ENCODE measurements at regions not wholly inside any gene's neighbourhood (a gene's known extent, or its start where the extent isn't known, plus 50 kb on each side); places are given as distances from the start of the nearest gene placed in this dataset.

DNA sequence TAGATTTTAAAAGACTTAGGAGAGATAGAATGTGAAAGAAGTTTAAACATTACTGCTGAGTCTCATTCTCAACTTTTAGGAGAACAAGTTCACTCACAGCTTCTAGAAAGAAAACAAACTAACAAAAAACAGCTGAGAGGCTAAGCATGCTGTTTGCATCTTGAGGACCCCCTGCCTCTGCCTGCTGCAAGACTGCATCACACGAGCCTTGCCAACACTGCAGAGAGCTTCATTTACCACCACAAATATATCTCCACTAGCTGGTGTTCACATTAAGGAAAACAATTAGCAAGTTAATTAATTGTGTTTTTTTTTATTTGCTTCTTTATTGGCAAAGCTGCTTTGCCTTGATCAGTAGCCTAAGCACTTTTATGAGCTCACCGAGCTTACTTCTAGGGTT is 336.6 kb upstream of the KIAA1217 start:
- TF ChIP-seq, protein P1, sequence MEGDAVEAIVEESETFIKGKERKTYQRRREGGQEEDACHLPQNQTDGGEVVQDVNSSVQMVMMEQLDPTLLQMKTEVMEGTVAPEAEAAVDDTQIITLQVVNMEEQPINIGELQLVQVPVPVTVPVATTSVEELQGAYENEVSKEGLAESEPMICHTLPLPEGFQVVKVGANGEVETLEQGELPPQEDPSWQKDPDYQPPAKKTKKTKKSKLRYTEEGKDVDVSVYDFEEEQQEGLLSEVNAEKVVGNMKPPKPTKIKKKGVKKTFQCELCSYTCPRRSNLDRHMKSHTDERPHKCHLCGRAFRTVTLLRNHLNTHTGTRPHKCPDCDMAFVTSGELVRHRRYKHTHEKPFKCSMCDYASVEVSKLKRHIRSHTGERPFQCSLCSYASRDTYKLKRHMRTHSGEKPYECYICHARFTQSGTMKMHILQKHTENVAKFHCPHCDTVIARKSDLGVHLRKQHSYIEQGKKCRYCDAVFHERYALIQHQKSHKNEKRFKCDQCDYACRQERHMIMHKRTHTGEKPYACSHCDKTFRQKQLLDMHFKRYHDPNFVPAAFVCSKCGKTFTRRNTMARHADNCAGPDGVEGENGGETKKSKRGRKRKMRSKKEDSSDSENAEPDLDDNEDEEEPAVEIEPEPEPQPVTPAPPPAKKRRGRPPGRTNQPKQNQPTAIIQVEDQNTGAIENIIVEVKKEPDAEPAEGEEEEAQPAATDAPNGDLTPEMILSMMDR (IDR thresholded peaks at IDR 0.05): no peak
- ATAC-seq (ENCODE audit: low FRiP score) (no peak), DNase-seq (ENCODE audit: low spot score) (no peak)

GRCh38 chr10:23877791-23878320 is 331.1 kb upstream of the KIAA1217 start:
- ATAC-seq (ENCODE audit: low FRiP score): no peak
- no peak for DNase-seq (ENCODE audit: low spot score)
- TF ChIP-seq, protein P1 (IDR thresholded peaks at IDR 0.05): no peak

DNA sequence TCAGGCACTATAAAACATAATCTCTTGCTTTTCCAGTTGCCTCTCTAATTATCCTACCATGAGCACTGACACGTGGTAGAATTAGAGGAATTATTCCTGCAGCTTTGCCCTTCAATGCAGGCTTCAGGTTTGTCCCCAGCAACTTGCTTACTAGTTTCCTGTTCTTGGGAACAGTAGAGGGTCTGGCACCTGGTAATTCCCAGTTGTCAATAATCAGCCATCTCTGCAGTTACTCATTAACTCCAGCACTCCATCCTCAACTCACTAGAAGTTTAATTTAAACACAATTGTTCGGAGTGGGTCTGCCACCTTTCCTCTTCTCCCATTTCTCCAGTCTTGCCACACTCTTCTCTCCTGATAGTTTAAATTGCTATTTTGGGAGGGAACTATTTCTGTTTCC is 324.3 kb upstream of the KIAA1217 start:
- ATAC-seq (ENCODE audit: low FRiP score): no peak
- TF ChIP-seq, protein P1 (IDR thresholded peaks at IDR 0.05): no peak

DNA sequence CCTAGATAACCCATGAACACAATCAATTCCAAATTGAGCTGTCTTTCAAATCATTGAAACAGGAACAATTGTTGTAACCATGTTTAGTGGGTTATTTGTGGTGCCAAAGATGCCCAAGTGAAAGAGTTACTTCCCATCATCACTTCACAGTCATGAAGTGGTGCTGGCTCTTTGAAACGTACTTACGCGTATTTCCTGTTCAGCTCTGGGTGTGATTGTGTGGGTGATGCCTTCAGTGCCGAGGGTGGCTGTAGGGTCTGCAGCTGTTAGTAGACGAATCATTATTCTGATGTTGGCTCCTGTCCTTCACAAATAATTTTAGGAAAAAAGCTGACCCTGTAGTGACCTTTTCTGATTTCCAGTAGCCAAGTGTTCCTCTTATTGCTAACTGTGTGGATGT is 323.1 kb upstream of the KIAA1217 start:
- ATAC-seq (ENCODE audit: low FRiP score) (no peak), DNase-seq (ENCODE audit: low spot score) (no peak)
- TF ChIP-seq, protein P1 (IDR thresholded peaks at IDR 0.05): no peak

More for the DNA sequence above, 324.3 kb upstream of the KIAA1217 start:
- no peak for DNase-seq (ENCODE audit: low spot score)

DNA sequence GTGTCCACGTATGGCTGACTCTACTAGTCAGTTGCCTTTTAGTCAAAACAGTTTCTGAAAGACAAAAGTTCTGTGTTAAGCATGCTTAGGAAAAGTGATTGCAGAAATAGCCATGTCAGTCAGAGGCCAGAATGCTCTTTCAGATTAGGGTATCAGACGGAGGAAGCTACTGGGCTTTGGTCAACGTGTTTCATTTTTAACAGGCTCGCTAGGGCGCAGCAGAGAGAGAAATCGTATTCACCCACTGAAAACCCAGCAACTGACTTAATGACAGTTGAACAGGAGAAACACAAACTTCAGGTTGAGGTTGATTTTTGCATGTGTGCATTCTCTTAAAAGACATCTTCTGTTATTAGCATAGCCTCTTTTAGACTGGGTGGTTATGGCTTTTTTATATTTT is 322.6 kb upstream of the KIAA1217 start:
- TF ChIP-seq, protein P1 (IDR thresholded peaks at IDR 0.05): no peak
- DNase-seq (ENCODE audit: low spot score) (no peak), ATAC-seq (ENCODE audit: low FRiP score) (no peak)

DNA sequence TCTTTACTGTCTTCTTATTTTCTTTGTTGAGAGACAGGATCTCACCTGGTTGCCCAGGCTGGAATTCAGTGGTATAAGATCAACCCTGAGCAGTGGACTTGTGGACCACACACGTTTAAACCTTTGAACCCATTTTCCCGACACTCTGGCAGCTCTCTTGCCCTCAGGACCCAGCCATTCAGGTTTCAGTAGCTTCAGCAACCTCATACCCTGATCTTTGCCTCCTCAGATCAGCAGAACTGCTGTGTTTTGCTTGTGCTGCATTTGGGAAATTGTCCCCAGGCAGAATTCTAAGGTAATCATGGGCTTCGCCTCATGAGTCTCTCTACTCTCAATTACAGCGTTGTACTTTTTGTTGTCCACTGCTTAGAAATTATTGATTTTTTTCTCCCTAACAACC is 317.6 kb upstream of the KIAA1217 start:
- no peak for ATAC-seq (ENCODE audit: low FRiP score)
- DNase-seq (ENCODE audit: low spot score): no peak
- TF ChIP-seq, protein P1 (IDR thresholded peaks at IDR 0.05): no peak

DNA sequence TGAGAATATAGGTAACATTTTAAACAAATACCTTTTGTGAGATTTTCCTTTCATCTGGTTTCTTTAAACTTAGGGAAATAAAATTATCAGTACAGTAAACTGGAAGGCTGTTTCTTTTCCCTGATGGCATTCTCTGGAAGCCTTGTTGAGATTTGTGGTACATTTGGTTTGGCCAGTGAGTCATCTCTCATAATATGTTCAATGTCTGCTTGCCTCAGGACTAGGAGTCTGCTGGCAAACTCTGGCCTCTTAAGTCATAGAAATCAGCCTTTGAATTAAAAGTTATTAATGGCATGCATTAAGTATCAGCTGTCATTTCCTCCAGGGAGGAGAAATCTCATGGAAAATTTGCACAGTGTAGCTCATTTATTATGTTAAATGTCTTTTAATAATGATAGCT is 316.6 kb upstream of the KIAA1217 start:
- no peak for DNase-seq (ENCODE audit: low spot score)
- ATAC-seq (ENCODE audit: low FRiP score): no peak
- TF ChIP-seq, protein P1 (IDR thresholded peaks at IDR 0.05): no peak
